Amniotic epithelial cell (primary cell): ENCODE measurements at regions not wholly inside any gene's neighbourhood (a gene's known extent, or its start where the extent isn't known, plus 50 kb on each side); places are given as distances from the start of the nearest gene placed in this dataset.
A peak's percentile ranks its signal among the peaks of the same experiment; 100 is the strongest.
"Not testable (repeated sequence)": the region's sequence is repeated elsewhere in the genome, so short reads cannot be mapped to it uniquely, and the experiment has no call there.

Source experiments
- DNase-seq: peaks from one replicate; pipeline ENCODE4 v3.0.0-alpha.2; 2010; ENCODE audit warnings: low read depth

DNA sequence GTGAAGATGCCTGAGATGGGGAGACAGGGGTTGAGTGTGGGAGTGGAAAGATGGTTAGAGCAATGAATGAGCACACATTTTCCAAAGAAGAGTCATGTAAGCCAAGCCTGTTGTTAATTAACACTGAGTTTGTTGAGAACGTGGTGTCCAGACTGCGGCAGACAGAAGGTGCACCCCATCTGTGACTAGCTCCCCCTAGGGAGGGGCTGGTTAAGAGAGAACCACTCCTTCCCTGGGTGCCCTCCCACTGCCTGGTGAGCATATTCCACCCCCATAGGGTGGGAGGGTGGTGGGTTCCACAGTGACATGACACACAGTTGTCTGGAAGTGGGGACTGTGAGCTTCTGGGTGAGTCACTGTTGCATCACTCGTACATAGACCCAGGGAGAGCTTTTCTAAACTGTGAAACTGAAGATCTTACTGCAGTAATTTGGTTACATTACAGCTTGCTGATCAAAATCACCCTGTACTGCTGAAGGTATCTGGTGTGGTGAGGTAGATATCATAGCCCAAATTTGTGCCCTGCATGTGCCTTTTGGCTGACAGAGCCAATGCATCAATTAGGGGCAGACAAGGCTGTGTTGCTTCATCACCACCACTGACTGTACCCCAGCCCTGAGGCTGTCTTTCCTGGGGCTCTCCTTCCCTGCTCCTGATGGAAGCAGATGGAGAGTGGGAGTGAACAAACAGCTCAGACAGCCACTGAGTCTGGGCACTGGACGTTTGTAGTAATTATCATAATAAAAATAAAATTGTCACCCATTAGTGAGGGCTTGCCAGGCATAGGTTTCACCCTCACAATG, 150.9 kb downstream of the EMP1 start:
- DNase-seq, result peak; percentile 37

DNA sequence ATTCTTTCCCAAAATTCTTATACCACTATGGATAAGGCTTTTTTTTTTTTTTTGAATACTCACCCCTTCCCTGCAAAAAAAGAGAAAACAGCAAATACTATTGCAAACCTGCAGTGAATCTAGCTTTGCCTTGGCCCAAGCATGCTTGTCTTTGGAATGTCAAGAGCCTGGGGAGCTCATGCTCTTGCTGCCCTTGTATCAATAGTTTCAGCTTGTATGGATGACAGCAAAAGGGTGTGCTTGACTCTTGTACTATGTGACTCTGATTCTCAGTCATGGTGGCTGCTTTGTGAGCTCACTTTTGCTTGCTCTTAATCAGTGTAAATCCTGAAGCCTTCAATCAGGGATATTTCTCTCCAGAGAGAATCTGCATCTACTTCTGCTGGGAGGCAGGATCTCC, 149.2 kb downstream of the EMP1 start:
- DNase-seq, result no peak

DNA sequence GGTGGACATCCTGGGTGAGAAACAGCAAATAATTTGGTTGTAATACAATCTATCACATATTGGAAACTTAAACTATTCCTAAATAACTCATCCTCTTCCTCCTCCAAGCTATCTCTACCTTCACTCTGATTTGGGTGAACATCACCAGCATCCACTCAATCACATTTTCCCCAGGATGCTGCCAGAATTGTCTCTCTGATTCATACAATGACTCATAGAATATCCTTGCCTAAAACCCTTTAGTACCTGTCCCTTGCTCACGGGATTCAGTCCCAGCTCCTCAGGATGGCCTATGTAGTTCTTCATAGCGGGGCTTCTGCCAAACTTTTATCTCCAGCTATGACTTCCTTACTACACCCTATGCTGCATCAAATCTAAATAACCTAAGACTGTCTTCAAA, 146.8 kb downstream of the EMP1 start:
- no peak for DNase-seq

DNA sequence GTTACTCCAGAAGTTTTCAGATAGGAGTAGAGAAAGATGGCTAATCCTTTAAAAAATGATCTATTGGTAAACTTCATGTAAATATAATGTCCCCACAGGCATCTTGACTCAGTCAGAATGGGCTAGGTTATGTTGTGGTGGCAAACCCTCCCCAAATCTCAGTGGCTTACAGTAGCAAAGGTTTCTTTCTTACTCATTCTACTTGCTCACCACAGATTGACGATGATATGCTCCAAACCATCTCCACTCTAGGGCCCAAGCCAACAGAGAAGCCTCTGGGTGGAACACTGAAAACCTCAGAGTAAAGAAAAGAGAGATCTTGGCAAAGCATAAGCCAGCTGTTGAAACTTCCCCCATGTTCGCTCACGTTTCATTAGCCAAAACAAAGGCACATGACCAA, 146.4 kb downstream of the EMP1 start:
- DNase-seq, result no peak

DNA sequence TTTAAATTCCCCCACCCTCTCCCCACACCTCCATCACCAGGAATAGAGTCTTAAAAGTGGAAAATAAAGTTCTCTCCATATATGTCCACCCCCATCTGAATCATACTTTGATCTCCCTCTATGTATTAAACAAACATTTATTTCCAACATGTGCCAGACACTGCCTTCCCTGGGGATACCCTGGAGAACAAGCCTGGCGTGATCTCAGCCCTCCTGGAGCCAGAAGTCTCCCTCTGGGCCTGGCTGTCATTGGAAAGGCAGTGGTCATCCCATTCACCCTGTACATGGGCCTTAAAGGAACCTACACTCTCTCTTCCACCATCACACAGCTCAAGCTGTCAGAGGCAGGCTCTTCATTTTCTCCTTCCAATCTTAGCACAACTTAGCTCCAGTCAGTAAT, 143.6 kb downstream of the EMP1 start:
- no peak for DNase-seq

DNA sequence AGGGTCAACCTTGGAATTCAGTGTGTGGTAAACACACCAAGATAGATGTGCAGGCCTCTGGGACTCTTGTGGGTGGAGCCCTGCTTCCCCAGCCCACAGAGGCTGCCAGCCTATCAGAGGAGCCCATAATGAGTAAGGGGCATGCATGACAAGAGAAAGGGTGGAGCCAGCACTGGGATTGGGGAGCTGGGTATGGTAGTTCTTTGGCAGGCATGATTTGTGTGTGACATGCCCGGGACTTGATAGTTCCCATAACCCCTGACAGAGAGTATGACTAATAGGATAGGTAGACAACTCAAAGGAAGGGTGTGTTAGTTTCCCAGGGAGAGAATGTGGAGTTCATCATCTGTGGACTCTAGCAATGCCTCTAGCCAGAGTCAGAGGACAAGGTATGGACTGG, 143.0 kb downstream of the EMP1 start:
- peak; percentile 24 for DNase-seq

DNA sequence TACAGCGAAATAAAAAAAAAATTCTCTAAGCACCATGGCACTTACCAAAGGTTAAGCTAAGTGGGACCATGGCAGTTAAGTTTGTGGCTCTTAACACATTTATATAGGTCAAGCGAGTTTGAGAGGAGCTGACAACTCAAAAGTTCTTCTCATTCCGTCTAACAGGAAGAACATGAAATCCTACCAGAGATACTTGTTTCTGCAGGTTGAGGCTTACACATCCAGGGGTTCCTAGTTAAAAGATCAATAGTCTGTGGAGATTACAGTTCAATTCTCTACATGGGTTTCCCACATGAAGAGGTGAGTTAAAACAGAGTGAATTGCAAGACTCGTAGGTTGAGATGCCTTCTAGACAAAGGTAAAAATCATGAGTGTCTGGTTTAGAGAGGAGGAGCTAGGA, 142.6 kb downstream of the EMP1 start:
- DNase-seq, result no peak

DNA sequence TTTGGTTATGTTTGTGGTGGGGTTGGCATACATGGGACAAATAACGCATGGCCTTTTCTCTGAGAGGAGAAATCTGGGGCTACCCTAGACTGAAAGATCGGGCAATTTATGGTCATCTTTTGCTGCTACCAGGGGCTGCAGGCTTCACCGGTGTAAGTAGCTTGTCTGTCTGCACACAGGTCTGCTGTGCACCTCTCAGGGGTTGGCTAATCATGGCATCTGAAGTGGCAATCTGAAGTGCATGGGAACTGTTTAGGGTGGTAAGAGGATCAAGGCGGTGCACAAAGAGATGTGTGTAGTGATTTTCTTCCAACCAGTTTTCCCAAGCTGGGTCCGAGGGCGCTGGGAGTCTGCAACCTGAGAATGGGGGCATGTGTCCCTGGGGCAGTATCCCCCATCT, 141.3 kb downstream of the EMP1 start:
- DNase-seq, result no peak

DNA sequence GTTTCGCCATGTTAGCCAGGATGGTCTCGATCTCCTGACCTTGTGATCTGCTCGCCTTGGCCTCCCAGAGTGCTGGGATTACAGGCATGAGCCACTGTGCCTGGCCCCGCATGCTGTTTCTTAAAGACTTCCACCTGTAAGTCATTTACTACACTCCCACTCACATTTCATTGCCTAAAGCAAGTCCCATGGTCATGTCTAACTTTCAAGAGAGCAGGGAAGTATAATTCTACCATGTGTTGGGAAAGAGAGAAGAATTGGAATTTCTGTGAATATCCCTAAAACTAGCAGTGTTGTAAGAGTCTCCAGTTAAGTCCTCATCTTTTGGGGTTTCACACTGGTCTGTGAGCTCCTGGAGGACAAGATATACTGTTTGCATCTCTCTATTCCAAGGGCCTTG, 139.7 kb downstream of the EMP1 start:
- DNase-seq, result no peak

DNA sequence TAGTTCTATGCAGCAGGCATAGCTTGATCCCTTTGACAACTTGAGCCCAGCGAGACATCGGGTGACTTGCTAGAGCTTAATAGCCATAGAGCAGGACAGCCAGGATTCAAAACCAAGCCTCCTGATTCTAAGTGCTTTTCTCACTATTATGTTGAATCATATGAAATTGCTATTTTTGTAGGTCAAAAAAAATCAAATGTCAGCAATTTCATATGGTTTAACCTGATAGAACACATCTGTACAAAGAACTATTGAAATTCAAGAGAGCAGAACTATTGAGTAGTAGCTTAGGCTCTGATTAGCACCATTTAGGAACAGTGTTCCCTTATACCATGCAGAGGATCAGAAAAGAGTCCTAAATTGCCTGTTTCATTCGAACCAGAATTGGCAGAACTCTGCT, 132.0 kb downstream of the EMP1 start:
- DNase-seq, result no peak

DNA sequence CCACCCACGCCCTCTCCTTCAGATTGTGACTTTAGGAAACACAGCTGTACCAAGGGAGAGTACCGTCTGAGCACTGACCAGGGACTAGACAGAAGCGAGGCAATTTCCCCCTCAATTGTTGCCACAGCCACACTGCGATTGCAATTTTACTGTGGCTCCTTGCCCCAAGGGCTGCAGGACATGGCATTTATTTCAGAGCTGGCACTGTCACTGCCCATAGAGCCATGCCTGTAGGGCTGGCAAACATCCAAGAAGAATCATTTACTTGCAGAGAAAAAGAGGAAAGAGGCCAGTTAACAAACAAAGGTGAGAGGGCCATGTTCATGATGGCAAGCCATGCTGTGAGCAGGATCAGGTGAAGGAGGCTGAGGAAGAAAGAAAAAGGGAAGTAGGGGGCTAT, 129.6 kb downstream of the EMP1 start:
- DNase-seq, result no peak

DNA sequence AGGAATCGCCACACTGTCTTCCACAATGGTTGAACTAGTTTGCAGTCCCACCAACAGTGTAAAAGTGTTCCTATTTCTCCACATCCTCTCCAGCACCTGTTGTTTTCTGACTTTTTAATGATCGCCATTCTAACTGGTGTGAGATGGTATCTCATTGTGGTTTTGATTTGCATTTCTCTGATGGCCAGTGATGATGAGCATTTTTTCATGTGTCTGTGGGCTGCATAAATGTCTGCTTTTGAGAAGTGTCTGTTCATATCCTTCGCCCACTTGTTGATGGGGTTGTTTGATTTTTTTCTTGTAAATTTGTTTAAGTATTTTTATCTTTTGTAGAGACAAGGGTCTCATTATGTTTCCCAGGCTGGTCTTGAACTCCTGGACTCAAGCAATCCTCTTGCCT, 128.5 kb downstream of the EMP1 start:
- DNase-seq, result not testable (repeated sequence)

DNA sequence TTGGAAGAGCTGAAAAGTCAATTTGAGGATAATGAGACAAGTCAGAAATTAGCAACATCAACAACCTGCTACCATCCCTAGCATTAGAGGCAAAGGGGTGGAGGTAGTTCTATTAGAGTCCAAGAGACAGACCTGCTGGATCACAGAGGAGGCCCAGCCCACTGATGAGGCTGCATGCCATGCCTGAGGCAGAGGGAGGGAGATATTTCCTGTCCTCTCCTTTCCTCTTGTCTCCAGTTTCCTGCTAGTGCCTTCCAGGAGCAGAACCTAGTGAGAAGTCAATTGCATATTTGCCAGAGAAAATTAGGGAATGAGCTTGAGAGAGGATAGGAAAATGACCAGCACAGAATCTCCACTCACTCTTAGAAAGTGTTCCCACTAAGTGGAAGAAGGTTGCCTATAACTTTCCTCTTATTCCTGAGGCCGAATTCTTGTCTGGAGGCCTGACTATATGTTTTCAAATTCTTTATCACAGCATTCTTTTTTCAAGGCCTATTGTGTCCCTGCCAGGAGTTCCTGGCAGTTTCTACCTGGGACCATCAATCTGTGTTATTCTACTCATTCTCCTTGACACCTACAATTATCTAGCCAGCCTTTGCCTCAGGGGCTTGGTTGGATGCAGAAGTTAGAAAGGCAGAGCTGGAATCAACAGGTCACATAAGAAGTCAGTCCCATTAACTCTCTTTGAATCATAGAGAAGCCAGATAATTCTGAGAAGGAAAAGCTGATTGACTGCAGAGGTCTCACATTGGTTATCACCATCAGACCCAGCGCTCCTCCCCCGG, 121.9 kb downstream of the EMP1 start:
- DNase-seq, result no peak

DNA sequence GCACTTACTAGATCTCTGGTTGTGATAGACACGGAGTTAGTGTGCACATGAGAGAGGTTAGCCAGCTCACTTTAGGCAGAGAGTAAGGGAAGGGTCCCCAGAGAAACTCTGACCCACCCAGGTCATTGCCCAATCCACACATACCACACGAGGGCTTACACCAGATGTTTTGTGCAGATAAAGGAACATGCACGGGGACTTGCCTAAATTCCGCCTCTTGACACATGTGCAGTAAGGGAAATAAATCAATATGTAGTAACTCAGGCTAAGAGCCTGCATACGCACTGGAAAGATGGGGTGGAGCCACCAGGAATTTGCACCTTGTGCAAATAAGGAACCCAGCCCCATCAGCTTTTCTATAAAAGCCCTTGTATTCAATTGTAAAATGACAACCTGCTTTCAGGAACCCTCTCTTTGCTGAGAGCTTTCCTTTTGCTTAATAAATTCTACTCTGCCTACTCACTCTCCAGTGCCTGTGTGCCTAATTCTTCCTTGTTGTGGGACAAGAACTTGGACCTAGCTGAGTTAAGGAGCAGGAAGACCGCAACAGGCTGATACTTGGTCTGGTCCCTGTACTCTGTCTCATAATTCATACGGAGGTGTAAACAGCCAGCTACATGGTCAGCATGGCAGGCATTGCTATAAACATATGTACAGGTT, 120.2 kb downstream of the EMP1 start:
- no peak for DNase-seq

DNA sequence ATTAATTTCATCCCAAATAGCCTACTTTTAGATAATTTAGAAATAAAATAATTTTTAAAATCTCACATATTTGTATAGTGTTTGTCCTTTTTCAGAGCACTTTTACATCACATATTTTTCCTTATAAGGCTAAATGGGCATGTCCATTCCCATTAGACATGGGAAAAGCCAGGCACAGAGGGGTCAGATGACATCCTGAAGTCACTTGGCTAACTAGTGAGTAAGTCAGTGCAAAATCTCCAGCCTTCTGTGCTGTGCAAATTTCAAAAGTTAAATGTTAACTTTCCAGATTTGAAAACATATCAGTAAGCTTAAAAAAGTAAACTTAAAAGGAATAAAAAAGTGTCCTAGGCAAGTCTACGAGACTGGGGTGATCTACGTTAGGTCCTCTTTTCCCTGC, 117.4 kb downstream of the EMP1 start:
- no peak for DNase-seq

DNA sequence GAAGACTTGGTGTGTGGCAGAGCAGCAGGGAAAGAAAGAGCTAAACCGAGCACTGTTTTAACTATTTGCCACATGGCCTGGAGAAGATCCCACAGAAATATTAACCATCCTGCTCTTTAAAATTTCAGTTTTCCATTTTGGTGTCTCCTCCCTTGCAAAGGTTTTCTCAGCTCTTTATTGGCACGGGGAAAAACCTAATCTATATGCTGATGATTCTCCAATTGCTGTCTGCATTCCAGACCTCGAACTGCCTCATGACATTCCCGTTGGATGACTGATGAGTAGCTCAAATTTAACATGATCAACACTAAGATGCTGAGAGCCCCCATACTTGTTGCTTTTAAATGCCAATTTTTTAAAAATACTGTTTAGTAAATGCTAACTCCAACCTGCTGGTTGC, 115.0 kb downstream of the EMP1 start:
- DNase-seq, result no peak

DNA sequence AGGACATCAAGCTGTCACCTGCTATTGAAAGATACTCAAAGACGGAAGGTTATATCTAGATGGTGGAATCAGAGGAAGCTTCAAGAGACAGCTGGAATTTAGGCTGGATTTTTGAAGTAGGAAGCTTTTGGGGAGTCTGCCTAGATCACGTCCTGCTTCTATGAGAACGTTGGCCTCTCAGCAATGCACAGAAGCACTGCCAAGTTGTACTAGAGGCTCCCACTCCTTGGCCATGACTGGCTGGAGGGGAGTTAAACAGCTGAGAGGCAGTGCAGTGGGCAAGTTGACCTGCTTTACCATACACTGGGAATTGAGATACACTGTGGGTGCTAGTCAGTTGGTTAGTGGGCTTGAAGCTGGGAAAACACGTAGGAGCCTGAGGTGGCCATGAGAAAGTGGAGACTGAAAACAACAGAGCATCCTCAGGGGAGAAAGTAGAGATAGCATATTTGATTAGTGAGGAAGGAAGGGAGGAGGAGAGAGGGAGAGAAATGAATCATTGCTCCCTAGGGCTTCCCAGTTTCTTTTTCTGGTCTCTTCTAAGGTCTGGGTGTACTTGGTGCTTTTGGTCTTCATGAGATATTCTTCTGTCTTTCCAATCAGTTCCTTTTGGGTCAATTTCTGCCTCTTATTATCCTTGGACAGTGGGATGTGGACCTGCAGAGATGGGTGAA, 110.8 kb downstream of the EMP1 start:
- DNase-seq, result no peak

DNA sequence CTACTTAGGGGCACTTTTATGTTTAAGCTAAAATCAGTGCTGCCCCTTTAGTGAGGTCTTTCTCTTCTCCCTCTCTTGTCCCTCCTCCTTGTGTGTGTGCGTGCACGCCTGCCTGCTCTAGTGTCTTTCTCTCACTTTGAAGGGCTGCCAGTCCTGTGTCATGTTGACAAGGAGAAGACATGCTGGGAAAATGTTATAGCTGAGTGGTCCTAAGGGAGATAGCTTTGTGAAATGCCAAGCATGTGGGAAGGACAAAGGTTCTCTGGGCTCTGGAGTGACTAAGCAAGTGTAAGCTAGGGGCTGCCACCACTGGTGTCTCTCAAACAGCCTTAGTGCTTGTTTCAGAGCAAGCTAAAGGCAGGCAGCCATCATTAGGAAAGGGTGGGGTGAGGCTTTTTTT, 108.4 kb downstream of the EMP1 start:
- DNase-seq, result no peak

DNA sequence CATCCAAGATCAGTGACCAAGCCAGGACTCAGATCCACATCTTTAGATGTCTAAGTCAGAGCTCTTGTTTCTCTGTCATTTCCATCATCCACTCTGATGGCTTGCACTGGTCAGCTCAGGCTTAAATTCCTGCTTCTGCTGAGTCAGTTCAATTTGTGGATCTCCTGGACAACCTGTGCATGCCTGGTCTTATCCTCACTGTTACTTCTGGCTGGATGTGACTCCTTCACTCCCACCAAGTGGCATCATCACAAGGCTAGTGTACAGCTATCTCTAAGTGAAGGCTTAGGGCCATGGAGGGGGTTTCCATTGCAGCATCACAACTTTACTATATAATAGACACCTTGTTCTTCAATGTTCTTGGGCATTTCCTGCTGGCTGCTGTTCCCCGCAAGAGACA, 102.9 kb downstream of the EMP1 start:
- no peak for DNase-seq

DNA sequence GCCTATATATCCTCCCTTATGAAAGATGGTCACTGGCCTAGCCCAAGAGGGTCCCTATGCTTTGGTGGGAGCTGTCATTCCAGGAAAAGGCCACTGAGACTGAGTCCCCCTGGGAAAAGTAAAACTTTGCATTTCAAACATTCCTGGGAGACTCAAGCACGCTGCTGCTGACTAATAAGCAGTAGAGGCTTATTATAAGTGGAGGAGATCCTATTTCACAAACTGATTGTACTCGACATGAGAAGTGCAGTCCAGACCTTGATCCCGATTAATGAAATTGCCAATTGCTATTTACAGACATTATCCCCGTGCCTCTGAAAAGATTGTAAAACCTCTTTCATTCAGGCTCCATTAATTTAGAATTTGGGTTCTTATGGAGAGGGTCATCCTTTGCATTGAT, 96.6 kb downstream of the EMP1 start:
- no peak for DNase-seq

DNA sequence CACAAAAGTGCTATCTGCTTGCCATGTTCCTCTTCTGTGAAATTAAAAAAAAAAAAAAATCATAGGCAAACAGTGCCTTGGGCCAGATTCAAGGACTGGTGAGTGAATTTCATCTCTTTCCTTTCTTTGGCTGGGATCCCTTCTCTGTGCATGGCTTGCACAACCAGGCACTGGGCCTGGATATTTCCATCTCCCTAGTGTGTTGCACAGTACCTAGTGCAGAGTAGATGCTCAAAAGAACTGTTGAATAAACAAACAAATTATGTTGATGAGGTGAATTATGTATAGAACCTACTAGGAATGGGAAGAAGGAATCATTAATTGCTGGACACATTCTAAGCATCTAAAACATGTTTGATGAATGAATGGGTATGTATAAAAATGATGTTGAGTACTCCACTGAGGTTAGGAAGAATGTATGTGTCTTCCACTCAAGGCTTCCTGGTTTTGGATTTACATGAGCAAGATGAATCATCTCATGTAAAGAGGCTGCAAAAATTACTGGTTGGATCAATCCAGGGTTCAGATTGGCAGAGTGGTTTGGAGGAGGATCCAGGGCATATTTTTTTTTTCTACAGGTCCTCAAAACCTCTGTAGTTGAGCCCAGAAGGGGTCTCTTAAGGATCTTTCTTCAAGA, 93.2 kb downstream of the EMP1 start:
- DNase-seq, result no peak
